Suprapubic skin (tissue), 4 donors: ENCODE measurements at regions not wholly inside any gene's neighbourhood (a gene's known extent, or its start where the extent isn't known, plus 50 kb on each side); places are given as distances from the start of the nearest gene placed in this dataset.

Source experiments
- DNase-seq, 2 donors: peaks; one replicate each; pipeline ENCODE4 v3.0.0-alpha.2; 2019; ENCODE audit warnings: low spot score in 2 of 2
- H3K27ac ChIP-seq: fragments of 200-600 bp; sonication (generic); one replicate; pipeline ENCODE4 v1.5.1; 2019
- H3K27me3 ChIP-seq: fragments of 200-600 bp; sonication (generic); one replicate; pipeline ENCODE4 v1.5.1; 2019
- H3K36me3 ChIP-seq: fragments of 200-600 bp; sonication (generic); one replicate; pipeline ENCODE4 v1.5.1; 2019
- H3K4me1 ChIP-seq: fragments of 200-600 bp; sonication (generic); one replicate; pipeline ENCODE4 v1.5.1; 2019
- H3K4me3 ChIP-seq: fragments of 200-600 bp; sonication (generic); one replicate; pipeline ENCODE4 v1.5.1; 2019; ENCODE audit warnings: mild to moderate bottlenecking
- H3K9me3 ChIP-seq: fragments of 200-600 bp; sonication (generic); one replicate; pipeline ENCODE4 v1.5.1; 2019
- EP300 ChIP-seq: sonication (generic); formaldehyde crosslinking; IDR thresholded peaks from one replicate; pipeline ENCODE4 v1.6.1; 2017; ENCODE audit warnings: antibody characterized with exemption
- POLR2A ChIP-seq, 2 donors: fragments of 450-650 bp; IDR thresholded peaks; one replicate each; pipeline ENCODE4 v1.6.1; 2017; ENCODE audit warnings: antibody characterized with exemption in 2 of 2, mild to moderate bottlenecking in 2 of 2, moderate library complexity in 2 of 2
- POLR2AphosphoS5 ChIP-seq, 3 donors: sonication (generic); formaldehyde crosslinking; IDR thresholded peaks; one replicate each; pipeline ENCODE4 v1.6.1; 2017; ENCODE audit warnings: antibody characterized with exemption in 3 of 3
- WGBS: methylation state at CpG from one replicate; pipeline ENCODE4 v1.1.5; 2018; 5-methylcytosine and 5-hydroxymethylcytosine counted together
- TF ChIP-seq, protein P1 (sequence below), 2 donors: fragments of 200-600 bp in 1 of 2; fragments of 450-650 bp in 1 of 2; sonication (generic) in 1 of 2; IDR thresholded peaks; one replicate each; pipeline ENCODE4 v1.5.1; 2016 to 2019; ENCODE audit warnings: antibody characterized with exemption in 2 of 2, mild to moderate bottlenecking in 1 of 2, moderate library complexity in 1 of 2

GRCh38 chr4:137347371-137347770, 184.9 kb downstream of the PCDH18 start:
- Histone ChIP-seq H3K9me3 (no peaks in the 10 kb centered on the region), H3K27me3 (no peaks in the 10 kb centered on the region), H3K4me3 (no peak overlapping the region), H3K36me3 (no peaks in the 10 kb centered on the region), H3K27ac (no peak overlapping the region), H3K4me1 (no peaks in the 10 kb centered on the region)
- DNase-seq = no peak
- no peak for TF ChIP-seq EP300
- no peak for TF ChIP-seq POLR2A (IDR thresholded peaks at IDR 0.05)
- TF ChIP-seq, protein P1, sequence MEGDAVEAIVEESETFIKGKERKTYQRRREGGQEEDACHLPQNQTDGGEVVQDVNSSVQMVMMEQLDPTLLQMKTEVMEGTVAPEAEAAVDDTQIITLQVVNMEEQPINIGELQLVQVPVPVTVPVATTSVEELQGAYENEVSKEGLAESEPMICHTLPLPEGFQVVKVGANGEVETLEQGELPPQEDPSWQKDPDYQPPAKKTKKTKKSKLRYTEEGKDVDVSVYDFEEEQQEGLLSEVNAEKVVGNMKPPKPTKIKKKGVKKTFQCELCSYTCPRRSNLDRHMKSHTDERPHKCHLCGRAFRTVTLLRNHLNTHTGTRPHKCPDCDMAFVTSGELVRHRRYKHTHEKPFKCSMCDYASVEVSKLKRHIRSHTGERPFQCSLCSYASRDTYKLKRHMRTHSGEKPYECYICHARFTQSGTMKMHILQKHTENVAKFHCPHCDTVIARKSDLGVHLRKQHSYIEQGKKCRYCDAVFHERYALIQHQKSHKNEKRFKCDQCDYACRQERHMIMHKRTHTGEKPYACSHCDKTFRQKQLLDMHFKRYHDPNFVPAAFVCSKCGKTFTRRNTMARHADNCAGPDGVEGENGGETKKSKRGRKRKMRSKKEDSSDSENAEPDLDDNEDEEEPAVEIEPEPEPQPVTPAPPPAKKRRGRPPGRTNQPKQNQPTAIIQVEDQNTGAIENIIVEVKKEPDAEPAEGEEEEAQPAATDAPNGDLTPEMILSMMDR (IDR thresholded peaks at IDR 0.05) = no peak
- TF ChIP-seq POLR2AphosphoS5 (IDR thresholded peaks at IDR 0.05) = no peak
- 20% methylated on average over 2 of the region's 2 CpGs for WGBS

GRCh38 chr4:137345597-137345996, 186.7 kb downstream of the PCDH18 start:
- TF ChIP-seq POLR2A (IDR thresholded peaks at IDR 0.05) = no peak
- no peak for TF ChIP-seq EP300
- TF ChIP-seq POLR2AphosphoS5 (IDR thresholded peaks at IDR 0.05) = no peak
- TF ChIP-seq, protein P1 (IDR thresholded peaks at IDR 0.05) = no peak
- Histone ChIP-seq H3K9me3 (no peaks in the 10 kb centered on the region), H3K4me1 (no peaks in the 10 kb centered on the region)

GRCh38 chr4:137343221-137343620, 189.1 kb downstream of the PCDH18 start:
- DNase-seq = no peak
- no peak for TF ChIP-seq POLR2AphosphoS5 (IDR thresholded peaks at IDR 0.05)
- no peak for TF ChIP-seq EP300
- no peak for TF ChIP-seq POLR2A (IDR thresholded peaks at IDR 0.05)
- TF ChIP-seq, protein P1 (IDR thresholded peaks at IDR 0.05) = no peak
- no peaks in the 10 kb centered on the region for H3K4me1 ChIP-seq
- no peak overlapping the region for H3K27ac ChIP-seq
- H3K36me3 ChIP-seq = no peaks in the 10 kb centered on the region
- H3K9me3 ChIP-seq = no peaks in the 10 kb centered on the region
- no peaks in the 10 kb centered on the region for H3K27me3 ChIP-seq
- no peak overlapping the region for H3K4me3 ChIP-seq
- WGBS = 87% methylated on average over 8 of the region's 8 CpGs

More at GRCh38 chr4:137345597-137345996, 186.7 kb downstream of the PCDH18 start:
- Histone ChIP-seq H3K27ac (no peak overlapping the region), H3K36me3 (no peaks in the 10 kb centered on the region), H3K4me3 (no peak overlapping the region), H3K27me3 (no peaks in the 10 kb centered on the region)
- no peak for DNase-seq
- WGBS = 59% methylated on average over 1 of the region's 1 CpG

DNA sequence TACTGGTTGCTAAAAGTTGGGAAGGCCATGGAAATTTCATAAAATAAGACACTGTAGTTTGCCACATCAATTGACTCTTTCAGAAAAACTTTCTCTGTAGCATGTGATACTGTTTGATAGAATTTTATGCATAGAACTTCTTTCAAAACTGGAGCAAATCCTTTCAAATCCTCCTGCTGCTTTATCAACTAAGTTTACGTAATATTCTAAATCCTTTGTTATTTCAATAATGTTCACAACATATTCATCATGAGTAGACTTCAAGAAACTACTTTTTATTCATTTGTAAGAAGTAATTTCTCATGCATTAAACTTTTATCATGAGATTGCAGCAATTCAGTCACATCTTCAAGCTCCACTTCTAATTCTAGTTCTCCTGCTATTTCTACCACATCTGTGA, 199.3 kb downstream of the PCDH18 start:
- WGBS = 94% methylated on average over 1 of the region's 1 CpG
- Histone ChIP-seq H3K9me3 (peaks cover 3% of the 10 kb centered on the region), H3K27me3 (no peaks in the 10 kb centered on the region), H3K4me3 (no peak overlapping the region), H3K4me1 (no peaks in the 10 kb centered on the region), H3K36me3 (no peaks in the 10 kb centered on the region), H3K27ac (no peak overlapping the region)
- no peak for TF ChIP-seq EP300
- no peak for TF ChIP-seq POLR2AphosphoS5 (IDR thresholded peaks at IDR 0.05)
- no peak for TF ChIP-seq POLR2A (IDR thresholded peaks at IDR 0.05)
- TF ChIP-seq, protein P1 (IDR thresholded peaks at IDR 0.05) = no peak
- no peak for DNase-seq

- H3K9me3 ChIP-seq = no peaks in the 10 kb centered on the region
- WGBS = 72% methylated on average over 3 of the region's 3 CpGs
- H3K27me3 ChIP-seq = no peaks in the 10 kb centered on the region
- H3K4me3 ChIP-seq = no peak overlapping the region
- no peak overlapping the region for H3K27ac ChIP-seq
- no peak for TF ChIP-seq POLR2A (IDR thresholded peaks at IDR 0.05)
- no peak for TF ChIP-seq EP300
- TF ChIP-seq POLR2AphosphoS5 (IDR thresholded peaks at IDR 0.05) = no peak
- TF ChIP-seq, protein P1 (IDR thresholded peaks at IDR 0.05) = no peak
- no peaks in the 10 kb centered on the region for H3K36me3 ChIP-seq
- no peak for DNase-seq
- H3K4me1 ChIP-seq = peaks cover 2% of the 10 kb centered on the region
These were observed 220.0 kb downstream of the PCDH18 start for GRCh38 chr4:137312257-137312656.
